PC-9 (cell line): ENCODE measurements at regions not wholly inside any gene's neighbourhood (a gene's known extent, or its start where the extent isn't known, plus 50 kb on each side); places are given as distances from the start of the nearest gene placed in this dataset.

Source experiments
- BruUV-seq: library from RNA; stranded (reverse); fragments of 400-500 nt; replicated peaks from 2 replicates; lab custom pipeline; 2021; lab: Mats Ljungman, UMichigan
- CTCF ChIA-PET: fragments of 300-600 bp; sonication (Branson Sonifier 250); formaldehyde crosslinking; loops from one replicate; lab custom pipeline; 2022; ENCODE audit warnings: antibody characterized with exemption; lab: Charles Lee
- POLR2A ChIA-PET: fragments of 300-600 bp; sonication (Branson Sonifier 250); formaldehyde crosslinking; loops from one replicate; lab custom pipeline; 2022; ENCODE audit warnings: antibody characterized with exemption; ENCODE audit not compliant: unreplicated experiment; lab: Charles Lee
- DNase-seq, 2 experiments: peaks; one replicate each; pipeline versions ENCODE4 v3.0.0 to v3.0.0-alpha.2; 2015 to 2022; ENCODE audit warnings: mixed read lengths in 1 of 2
- H2AFZ ChIP-seq: fragments of 200-600 bp; sonication (generic); 2 replicates; pipeline ENCODE4 v1.8.1; 2017; ENCODE audit warnings: antibody characterized with exemption
- H3F3A ChIP-seq: fragments of 200-600 bp; sonication (generic); 2 replicates; pipeline ENCODE4 v1.8.1; 2017; ENCODE audit warnings: antibody characterized with exemption, mild to moderate bottlenecking, low read depth; ENCODE audit not compliant: insufficient read depth
- H3K27ac ChIP-seq: fragments of 200-600 bp; sonication (generic); 2 replicates; pipeline ENCODE4 v1.6.1; 2016; ENCODE audit warnings: mixed run types
- H3K27me3 ChIP-seq: fragments of 200-600 bp; sonication (generic); 2 replicates; pipeline ENCODE4 v1.6.1; 2016; ENCODE audit warnings: low read depth, mixed run types; ENCODE audit not compliant: insufficient read depth
- H3K36me3 ChIP-seq: fragments of 200-600 bp; sonication (generic); 2 replicates; pipeline ENCODE4 v1.6.1; 2016; ENCODE audit warnings: low read depth, mixed run types
- H3K4me1 ChIP-seq: fragments of 200-600 bp; sonication (generic); replicated peaks from 2 replicates; pipeline ENCODE4 v1.6.1; 2016; ENCODE audit warnings: mixed run types; ENCODE audit not compliant: insufficient read depth
- H3K4me2 ChIP-seq: fragments of 200-600 bp; sonication (generic); 2 replicates; pipeline ENCODE4 v1.6.1; 2017; ENCODE audit warnings: mixed run types
- H3K4me3 ChIP-seq: fragments of 200-600 bp; sonication (generic); 2 replicates; pipeline ENCODE4 v1.6.1; 2016; ENCODE audit warnings: mixed run types
- H3K79me2 ChIP-seq: fragments of 200-600 bp; sonication (generic); 2 replicates; pipeline ENCODE4 v1.6.1; 2017; ENCODE audit warnings: low read depth, mixed run types
- H3K9me2 ChIP-seq: fragments of 200-600 bp; sonication (generic); 2 replicates; pipeline ENCODE4 v1.8.1; 2017; ENCODE audit warnings: mild to moderate bottlenecking; ENCODE audit not compliant: insufficient read depth
- H3K9me3 ChIP-seq: fragments of 200-600 bp; sonication (generic); 2 replicates; pipeline ENCODE4 v1.8.1; 2016; ENCODE audit warnings: low read depth; ENCODE audit not compliant: insufficient read depth
- H4K20me1 ChIP-seq: fragments of 200-600 bp; sonication (generic); 2 replicates; pipeline ENCODE4 v1.8.1; 2017; ENCODE audit not compliant: insufficient read depth
- EZH2 ChIP-seq: fragments of 200-600 bp; sonication (generic); IDR thresholded peaks from 2 replicates; pipeline ENCODE4 v1.8.0; 2017; ENCODE audit warnings: antibody characterized with exemption, low read depth
- intact Hi-C: fragments of 100-400 bp; cut with micrococcal nuclease; formaldehyde crosslinking; loops from one replicate; pipeline ENCODE4 v1.10.0; 2022; ENCODE audit not compliant: unreplicated experiment
- TF ChIP-seq, protein P1 (sequence below): fragments of 200-600 bp; sonication (generic); conservative IDR thresholded peaks from 2 replicates; pipeline ENCODE4 v1.6.1; 2017; ENCODE audit warnings: mixed run types, antibody characterized with exemption, mild to moderate bottlenecking, moderate library complexity

DNA sequence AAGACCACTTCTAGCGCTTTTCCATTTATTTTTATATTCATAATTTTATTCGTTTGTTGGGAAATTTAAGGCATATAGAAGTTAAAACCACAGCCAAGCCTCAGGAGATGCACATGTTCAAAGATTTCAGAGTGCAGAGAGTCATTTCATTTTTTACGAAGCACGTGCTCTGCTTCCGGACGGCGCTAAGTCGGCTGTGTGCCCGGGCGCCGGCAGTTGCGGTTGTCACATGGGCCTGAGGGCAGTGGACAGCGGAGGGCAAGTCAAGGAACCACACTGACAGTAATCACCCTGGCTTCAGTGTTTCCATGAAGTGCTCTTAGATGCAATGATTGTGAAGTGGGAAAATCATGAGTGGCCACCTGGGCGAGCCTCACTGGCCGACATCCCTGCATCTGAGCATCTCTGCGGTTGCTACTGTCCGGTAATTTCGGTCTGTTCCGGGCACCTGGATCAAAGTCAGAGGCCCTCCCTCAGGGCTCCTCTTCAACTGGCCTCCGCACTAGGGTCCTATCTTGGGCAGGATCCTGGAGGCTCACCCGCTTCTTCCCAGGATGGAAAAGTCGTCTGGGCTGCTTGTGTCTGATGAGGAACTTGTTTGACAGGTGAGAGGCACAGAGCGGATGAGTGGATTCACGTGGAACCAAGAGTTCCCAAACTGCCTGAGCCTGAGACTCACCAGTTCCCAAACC is 90.8 kb downstream of the DACT2 start:
- no TSS peak for BruUV-seq
- peaks cover 91% of the 10 kb centered on the region for H3K27me3 ChIP-seq
- H3K9me2 ChIP-seq = no peaks in the 10 kb centered on the region
- no peaks in the 10 kb centered on the region for H3K4me1 ChIP-seq
- ChIA-PET CTCF (no interaction called here), POLR2A (no interaction called here)
- no peak for DNase-seq
- H4K20me1 ChIP-seq = no peaks in the 10 kb centered on the region
- H3K9me3 ChIP-seq = no peaks in the 10 kb centered on the region
- no peaks in the 10 kb centered on the region for H3F3A ChIP-seq
- intact Hi-C loops = no loop called here
- H3K4me3 ChIP-seq = no peak overlapping the region
- no peak for TF ChIP-seq EZH2
- TF ChIP-seq, protein P1, sequence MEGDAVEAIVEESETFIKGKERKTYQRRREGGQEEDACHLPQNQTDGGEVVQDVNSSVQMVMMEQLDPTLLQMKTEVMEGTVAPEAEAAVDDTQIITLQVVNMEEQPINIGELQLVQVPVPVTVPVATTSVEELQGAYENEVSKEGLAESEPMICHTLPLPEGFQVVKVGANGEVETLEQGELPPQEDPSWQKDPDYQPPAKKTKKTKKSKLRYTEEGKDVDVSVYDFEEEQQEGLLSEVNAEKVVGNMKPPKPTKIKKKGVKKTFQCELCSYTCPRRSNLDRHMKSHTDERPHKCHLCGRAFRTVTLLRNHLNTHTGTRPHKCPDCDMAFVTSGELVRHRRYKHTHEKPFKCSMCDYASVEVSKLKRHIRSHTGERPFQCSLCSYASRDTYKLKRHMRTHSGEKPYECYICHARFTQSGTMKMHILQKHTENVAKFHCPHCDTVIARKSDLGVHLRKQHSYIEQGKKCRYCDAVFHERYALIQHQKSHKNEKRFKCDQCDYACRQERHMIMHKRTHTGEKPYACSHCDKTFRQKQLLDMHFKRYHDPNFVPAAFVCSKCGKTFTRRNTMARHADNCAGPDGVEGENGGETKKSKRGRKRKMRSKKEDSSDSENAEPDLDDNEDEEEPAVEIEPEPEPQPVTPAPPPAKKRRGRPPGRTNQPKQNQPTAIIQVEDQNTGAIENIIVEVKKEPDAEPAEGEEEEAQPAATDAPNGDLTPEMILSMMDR = no peak
- no peak overlapping the region for H3K27ac ChIP-seq
- no peaks in the 10 kb centered on the region for H3K36me3 ChIP-seq
- no peak overlapping the region for H2AFZ ChIP-seq
- H3K79me2 ChIP-seq = no peaks in the 10 kb centered on the region
- no peak overlapping the region for H3K4me2 ChIP-seq

DNA sequence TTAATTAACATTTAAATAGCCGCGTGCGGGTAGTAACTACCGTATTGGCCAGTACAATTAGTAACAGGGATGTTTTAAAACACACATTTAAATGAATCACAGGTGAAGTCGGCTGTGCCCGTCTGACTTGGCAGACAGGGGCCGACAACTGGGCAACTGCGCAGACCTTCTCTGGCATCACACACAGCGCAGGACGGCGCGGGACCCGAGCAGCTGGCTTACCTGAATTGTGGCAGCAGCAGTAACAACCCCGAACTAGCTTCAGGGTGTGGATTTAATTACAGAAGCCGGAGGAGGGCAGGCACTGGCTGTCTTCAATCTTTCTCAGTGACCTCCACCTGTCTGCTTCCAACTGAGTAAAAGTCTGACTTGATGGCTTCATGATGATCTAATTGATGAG is 91.7 kb downstream of the DACT2 start:
- no peak overlapping the region for H3K4me2 ChIP-seq
- no peaks in the 10 kb centered on the region for H3K9me3 ChIP-seq
- H4K20me1 ChIP-seq = no peaks in the 10 kb centered on the region
- TF ChIP-seq EZH2 = no peak
- TF ChIP-seq, protein P1 = no peak
- no peak for DNase-seq
- no peaks in the 10 kb centered on the region for H3F3A ChIP-seq
- no peak overlapping the region for H3K4me3 ChIP-seq
- no peaks in the 10 kb centered on the region for H3K79me2 ChIP-seq
- no TSS peak for BruUV-seq
- intact Hi-C loops = no loop called here
- H2AFZ ChIP-seq = no peak overlapping the region
- no peak overlapping the region for H3K27ac ChIP-seq
- no peaks in the 10 kb centered on the region for H3K4me1 ChIP-seq
- CTCF ChIA-PET = no interaction called here
- no peaks in the 10 kb centered on the region for H3K9me2 ChIP-seq
- H3K36me3 ChIP-seq = no peaks in the 10 kb centered on the region
- POLR2A ChIA-PET = no interaction called here
- peaks cover 94% of the 10 kb centered on the region for H3K27me3 ChIP-seq

GRCh38 chr6:168226902-168227318 is 92.7 kb downstream of the DACT2 start:
- no peak overlapping the region for H3K4me3 ChIP-seq
- POLR2A ChIA-PET = no interaction called here

More at GRCh38 chr6:168226902-168227318, 92.7 kb downstream of the DACT2 start:
- no peak overlapping the region for H3K4me2 ChIP-seq
- no peak overlapping the region for H3K27ac ChIP-seq
- DNase-seq = no peak
- H3K36me3 ChIP-seq = no peaks in the 10 kb centered on the region
- H3K79me2 ChIP-seq = no peaks in the 10 kb centered on the region
- H3K27me3 ChIP-seq = peaks cover 96% of the 10 kb centered on the region
- H4K20me1 ChIP-seq = no peaks in the 10 kb centered on the region
- TF ChIP-seq EZH2 = no peak
- TF ChIP-seq, protein P1 = no peak
- H3K9me2 ChIP-seq = no peaks in the 10 kb centered on the region
- H3K9me3 ChIP-seq = no peaks in the 10 kb centered on the region
- intact Hi-C loops = no loop called here
- no TSS peak for BruUV-seq
- H3K4me1 ChIP-seq = no peaks in the 10 kb centered on the region
- CTCF ChIA-PET = no interaction called here
- H3F3A ChIP-seq = no peaks in the 10 kb centered on the region
- H2AFZ ChIP-seq = no peak overlapping the region
